SK-N-SH (cell line): ENCODE measurements at regions not wholly inside any gene's neighbourhood (a gene's known extent, or its start where the extent isn't known, plus 50 kb on each side); places are given as distances from the start of the nearest gene placed in this dataset.

ENCODE experiments used
- CTCF ChIA-PET: fragments of 300-600, 350-600 bp; formaldehyde crosslinking; extraction: SDS; loops from one replicate; lab custom pipeline; 2021; lab: Yijun Ruan, JAX
- POLR2A ChIA-PET: fragments of 350-600 bp; sonication (Branson Sonifier 250); formaldehyde crosslinking; extraction: SDS; loops from one replicate; lab custom pipeline; 2020; ENCODE audit warnings: antibody characterized with exemption, inconsistent platforms; lab: Yijun Ruan, JAX
- DNase-seq: peaks from one replicate; pipeline ENCODE4 v3.0.0; 2012
- H2AFZ ChIP-seq: fragments of 200-600 bp; sonication (generic); 2 replicates; pipeline ENCODE4 v1.8.1; 2016; ENCODE audit warnings: antibody characterized with exemption, mild to moderate bottlenecking, low read depth
- H3F3A ChIP-seq: fragments of 200-600 bp; sonication (generic); replicated peaks from 2 replicates; pipeline ENCODE3; 2016; ENCODE audit warnings: antibody characterized with exemption, mild to moderate bottlenecking; ENCODE audit not compliant: insufficient read depth
- H3K27ac ChIP-seq, 2 experiments: fragments of 200-500 bp in 1 of 2; fragments of 200-600 bp in 1 of 2; sonication (Bioruptor generic) in 1 of 2; sonication (generic), shearing (Covaris generic) in 1 of 2; 2 replicates each; pipeline versions ENCODE4 v1.5.1 to v1.6.1; 2014 to 2016; ENCODE audit warnings: low read depth in 2 of 2, inconsistent platforms in 1 of 2, low read length in 1 of 2, mild to moderate bottlenecking in 1 of 2, mixed read lengths in 1 of 2
- H3K27me3 ChIP-seq: fragments of 200-600 bp; sonication (generic), shearing (Covaris generic); 2 replicates; pipeline ENCODE4 v1.6.1; 2016; ENCODE audit warnings: mixed run types; ENCODE audit not compliant: insufficient read depth
- H3K36me3 ChIP-seq, 2 experiments: fragments of 200-500 bp in 1 of 2; fragments of 200-600 bp in 1 of 2; sonication (Bioruptor generic) in 1 of 2; sonication (generic) in 1 of 2; replicated peaks in 1 of 2; 2 replicates each; pipeline versions ENCODE3 to v1.5.1; 2014 to 2016; ENCODE audit warnings: low read length in 1 of 2, mild to moderate bottlenecking in 1 of 2; ENCODE audit not compliant: insufficient read depth in 2 of 2, control insufficient read depth in 1 of 2
- H3K4me1 ChIP-seq, 2 experiments: fragments of 200-500 bp in 1 of 2; fragments of 200-600 bp in 1 of 2; sonication (Bioruptor generic) in 1 of 2; sonication (generic), shearing (Covaris generic) in 1 of 2; 2 replicates each; pipeline versions ENCODE4 v1.5.1 to v1.6.1; 2014 to 2016; ENCODE audit warnings: low read depth in 1 of 2, low read length in 1 of 2, mixed run types in 1 of 2; ENCODE audit not compliant: insufficient read depth in 2 of 2, control insufficient read depth in 1 of 2
- H3K4me2 ChIP-seq: fragments of 200-600 bp; sonication (generic), shearing (Covaris generic); 2 replicates; pipeline ENCODE4 v1.6.1; 2017; ENCODE audit warnings: mixed run types
- H3K4me3 ChIP-seq, 2 experiments: fragments of 200-500 bp in 1 of 2; fragments of 200-600 bp in 1 of 2; sonication (Bioruptor generic) in 1 of 2; sonication (generic), shearing (Covaris generic) in 1 of 2; 2 replicates each; pipeline versions ENCODE4 v1.5.1 to v1.8.1; 2014 to 2016; ENCODE audit warnings: low read depth in 2 of 2, inconsistent platforms in 1 of 2, low read length in 1 of 2, mild to moderate bottlenecking in 1 of 2, mixed read lengths in 1 of 2, moderate library complexity in 1 of 2
- H3K79me2 ChIP-seq: fragments of 200-600 bp; sonication (generic); 2 replicates; pipeline ENCODE4 v1.8.1; 2017; ENCODE audit warnings: mild to moderate bottlenecking; ENCODE audit not compliant: insufficient read depth
- H3K9ac ChIP-seq: fragments of 200-600 bp; sonication (generic); 2 replicates; pipeline ENCODE4 v1.6.1; 2017; ENCODE audit warnings: mixed run types
- H3K9me2 ChIP-seq: fragments of 200-600 bp; sonication (generic); 2 replicates; pipeline ENCODE4 v1.6.1; 2017; ENCODE audit warnings: mixed run types
- H3K9me3 ChIP-seq: fragments of 200-600 bp; sonication (generic); 2 replicates; pipeline ENCODE4 v1.6.1; 2017; ENCODE audit warnings: mixed run types, mild to moderate bottlenecking, moderate library complexity
- H4K20me1 ChIP-seq: fragments of 200-600 bp; sonication (generic); 2 replicates; pipeline ENCODE4 v1.6.1; 2017; ENCODE audit warnings: mild to moderate bottlenecking, mixed run types; ENCODE audit not compliant: insufficient read depth
- CHD2 ChIP-seq: fragments of 150-350 bp; IDR thresholded peaks from 2 replicates; pipeline ENCODE4 v1.6.1; 2018; ENCODE audit warnings: low read length; ENCODE audit not compliant: partially characterized antibody
- EZH2phosphoT487 ChIP-seq: fragments of 200-600 bp; sonication (generic); IDR thresholded peaks from 2 replicates; pipeline ENCODE4 v1.6.1; 2017; ENCODE audit warnings: low read depth, mixed run types, mild to moderate bottlenecking, antibody characterized with exemption, moderate library complexity, borderline replicate concordance
- FOXJ3 ChIP-seq: sonication (generic); formaldehyde crosslinking; IDR thresholded peaks from 2 replicates; pipeline ENCODE4 v1.5.1; 2020; ENCODE audit warnings: mild to moderate bottlenecking, missing genetic modification reagents
- GABPA ChIP-seq: IDR thresholded peaks from 2 replicates; pipeline ENCODE4 v1.4.0; 2012; ENCODE audit warnings: low read depth, mild to moderate bottlenecking
- IRF3 ChIP-seq: fragments of 150-350 bp; IDR thresholded peaks from 2 replicates; pipeline ENCODE4 v1.6.1; 2016; ENCODE audit warnings: mild to moderate bottlenecking, low read depth, low read length
- JUND ChIP-seq: IDR thresholded peaks from 2 replicates; pipeline ENCODE4 v1.4.0; 2012
- MXI1 ChIP-seq: IDR thresholded peaks from 2 replicates; pipeline ENCODE4 v1.6.1; 2012; ENCODE audit warnings: mild to moderate bottlenecking, low read depth, low read length, improper control_type of control experiment
- NFIC ChIP-seq: IDR thresholded peaks from 2 replicates; pipeline ENCODE4 v1.4.0; 2012; ENCODE audit warnings: borderline replicate concordance
- NRF1 ChIP-seq: IDR thresholded peaks from 2 replicates; pipeline ENCODE4 v1.6.1; 2012; ENCODE audit warnings: low read depth, mild to moderate bottlenecking, low read length
- PBX3 ChIP-seq: IDR thresholded peaks from 2 replicates; pipeline ENCODE4; 2012
- RCOR1 ChIP-seq: fragments of 150-350 bp; IDR thresholded peaks from 2 replicates; pipeline ENCODE4 v1.6.1; 2017; ENCODE audit warnings: antibody characterized with exemption, low read length
- RFX5 ChIP-seq: IDR thresholded peaks from 2 replicates; pipeline ENCODE4 v1.6.1; 2012; ENCODE audit warnings: mild to moderate bottlenecking, improper control_type of control experiment, low read length
- RXRA ChIP-seq: IDR thresholded peaks from 2 replicates; pipeline ENCODE4 v1.4.0; 2012; ENCODE audit warnings: low read depth, mild to moderate bottlenecking, borderline replicate concordance
- SIN3A ChIP-seq: IDR thresholded peaks from 2 replicates; pipeline ENCODE4 v1.6.1; 2012; ENCODE audit warnings: low read depth, mild to moderate bottlenecking, low read length, moderate library complexity, borderline replicate concordance
- TCF12 ChIP-seq: IDR thresholded peaks from 2 replicates; pipeline ENCODE4 v1.4.0; 2012
- TEAD4 ChIP-seq: IDR thresholded peaks from 2 replicates; pipeline ENCODE4 v1.4.0; 2012; ENCODE audit warnings: mild to moderate bottlenecking, borderline replicate concordance; ENCODE audit not compliant: insufficient read depth
- USF1 ChIP-seq: IDR thresholded peaks from 2 replicates; pipeline ENCODE4 v1.4.0; 2012; ENCODE audit warnings: low read depth, borderline replicate concordance
- WGBS: methylation state at CpG from one replicate; pipeline ENCODE4 v1.1.6; 2017; ENCODE audit warnings: low lambda C conversion rate; 5-methylcytosine and 5-hydroxymethylcytosine counted together
- TF ChIP-seq, protein P1 (sequence below): IDR thresholded peaks from 2 replicates; pipeline ENCODE4 v1.4.0; 2012; ENCODE audit warnings: low read depth, borderline replicate concordance

GRCh38 chr17:70468661-70469060 lies 299.3 kb downstream of the KCNJ2 start:
- H3K36me3 ChIP-seq: no peaks in the 10 kb centered on the region
- 40% methylated on average over 2 of the region's 2 CpGs for WGBS
- H3K79me2 ChIP-seq: no peaks in the 10 kb centered on the region
- ChIA-PET CTCF (interaction anchor here (0.7 to 2.2 kb wide), 6 partner anchors 11 to 301 kb away, joined by 3 to 6 read pairs (median 4); no protein-coding TSS in a partner anchor), POLR2A (no interaction called here)
- no peak overlapping the region for H3K9ac ChIP-seq
- TF ChIP-seq RFX5: no peak
- TF ChIP-seq RCOR1: no peak
- TF ChIP-seq NRF1: no peak
- TF ChIP-seq, protein P1, sequence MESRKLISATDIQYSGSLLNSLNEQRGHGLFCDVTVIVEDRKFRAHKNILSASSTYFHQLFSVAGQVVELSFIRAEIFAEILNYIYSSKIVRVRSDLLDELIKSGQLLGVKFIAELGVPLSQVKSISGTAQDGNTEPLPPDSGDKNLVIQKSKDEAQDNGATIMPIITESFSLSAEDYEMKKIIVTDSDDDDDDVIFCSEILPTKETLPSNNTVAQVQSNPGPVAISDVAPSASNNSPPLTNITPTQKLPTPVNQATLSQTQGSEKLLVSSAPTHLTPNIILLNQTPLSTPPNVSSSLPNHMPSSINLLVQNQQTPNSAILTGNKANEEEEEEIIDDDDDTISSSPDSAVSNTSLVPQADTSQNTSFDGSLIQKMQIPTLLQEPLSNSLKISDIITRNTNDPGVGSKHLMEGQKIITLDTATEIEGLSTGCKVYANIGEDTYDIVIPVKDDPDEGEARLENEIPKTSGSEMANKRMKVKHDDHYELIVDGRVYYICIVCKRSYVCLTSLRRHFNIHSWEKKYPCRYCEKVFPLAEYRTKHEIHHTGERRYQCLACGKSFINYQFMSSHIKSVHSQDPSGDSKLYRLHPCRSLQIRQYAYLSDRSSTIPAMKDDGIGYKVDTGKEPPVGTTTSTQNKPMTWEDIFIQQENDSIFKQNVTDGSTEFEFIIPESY: no peak
- TF ChIP-seq IRF3: no peak
- TF ChIP-seq NFIC: no peak
- no peak for TF ChIP-seq USF1
- TF ChIP-seq PBX3: no peak
- no peak for TF ChIP-seq JUND
- no peak for TF ChIP-seq MXI1
- TF ChIP-seq TCF12: no peak
- TF ChIP-seq SIN3A: no peak
- no peak for TF ChIP-seq TEAD4
- TF ChIP-seq EZH2phosphoT487: no peak
- TF ChIP-seq RXRA: no peak
- no peak for TF ChIP-seq FOXJ3
- TF ChIP-seq GABPA: no peak
- TF ChIP-seq CHD2: no peak
- no peak overlapping the region for H3K4me3 ChIP-seq
- no peak overlapping the region for H3K27ac ChIP-seq
- no peaks in the 10 kb centered on the region for H3K4me1 ChIP-seq
- no peaks in the 10 kb centered on the region for H3K9me2 ChIP-seq
- H3K9me3 ChIP-seq: no peaks in the 10 kb centered on the region
- no peaks in the 10 kb centered on the region for H3F3A ChIP-seq
- no peak for DNase-seq
- no peak overlapping the region for H2AFZ ChIP-seq
- H3K27me3 ChIP-seq: no peaks in the 10 kb centered on the region
- no peaks in the 10 kb centered on the region for H4K20me1 ChIP-seq
- no peak overlapping the region for H3K4me2 ChIP-seq
